ENCODE measurements at regions not wholly inside any gene's neighbourhood (a gene's known extent, or its start where the extent isn't known, plus 50 kb on each side); places are given as distances from the start of the nearest gene placed in this dataset.

DNA sequence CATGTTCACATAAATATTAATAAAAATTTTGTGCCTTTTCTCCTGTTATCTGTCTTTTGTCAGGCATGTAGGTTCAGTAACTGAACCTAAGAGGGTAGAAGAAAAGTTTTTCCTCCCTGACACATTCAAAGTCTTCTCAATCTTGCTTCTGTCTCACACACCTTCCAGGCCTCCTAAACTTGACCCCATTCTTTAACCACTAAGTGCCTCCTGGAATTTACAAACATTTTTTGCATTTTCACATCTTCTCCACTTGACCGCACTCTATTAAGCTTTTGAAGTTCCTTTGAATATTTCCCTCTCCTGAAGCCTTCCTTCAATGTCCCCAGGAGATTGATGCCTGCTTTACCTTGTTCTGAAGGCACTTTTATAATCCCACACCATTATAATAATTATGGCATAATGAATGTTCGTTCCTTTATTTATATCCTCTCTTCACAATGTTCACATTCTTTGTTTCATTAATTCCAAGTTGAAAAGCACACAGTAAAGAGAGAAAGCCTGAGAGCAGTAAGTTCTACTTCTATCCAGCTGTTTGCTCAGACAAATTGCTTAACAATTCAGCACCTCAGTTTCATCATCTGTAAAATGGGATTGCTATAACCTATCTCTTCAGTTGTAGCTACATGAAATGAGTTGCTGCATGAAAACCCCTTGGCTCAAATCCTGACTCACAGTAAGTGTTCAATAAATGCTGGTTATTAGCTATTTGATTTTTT lies 184.8 kb upstream of the KLHL29 start:
- H3K36me3 ChIP-seq, result no peaks in the 10 kb centered on the region
- no peak overlapping the region for H3K27ac ChIP-seq
- peaks cover 0 to 5% (median 0%) of the 10 kb centered on the region in 4 donors for H3K4me1 ChIP-seq
- H3K4me3 ChIP-seq, result no peak overlapping the region
- TF ChIP-seq, protein P1, sequence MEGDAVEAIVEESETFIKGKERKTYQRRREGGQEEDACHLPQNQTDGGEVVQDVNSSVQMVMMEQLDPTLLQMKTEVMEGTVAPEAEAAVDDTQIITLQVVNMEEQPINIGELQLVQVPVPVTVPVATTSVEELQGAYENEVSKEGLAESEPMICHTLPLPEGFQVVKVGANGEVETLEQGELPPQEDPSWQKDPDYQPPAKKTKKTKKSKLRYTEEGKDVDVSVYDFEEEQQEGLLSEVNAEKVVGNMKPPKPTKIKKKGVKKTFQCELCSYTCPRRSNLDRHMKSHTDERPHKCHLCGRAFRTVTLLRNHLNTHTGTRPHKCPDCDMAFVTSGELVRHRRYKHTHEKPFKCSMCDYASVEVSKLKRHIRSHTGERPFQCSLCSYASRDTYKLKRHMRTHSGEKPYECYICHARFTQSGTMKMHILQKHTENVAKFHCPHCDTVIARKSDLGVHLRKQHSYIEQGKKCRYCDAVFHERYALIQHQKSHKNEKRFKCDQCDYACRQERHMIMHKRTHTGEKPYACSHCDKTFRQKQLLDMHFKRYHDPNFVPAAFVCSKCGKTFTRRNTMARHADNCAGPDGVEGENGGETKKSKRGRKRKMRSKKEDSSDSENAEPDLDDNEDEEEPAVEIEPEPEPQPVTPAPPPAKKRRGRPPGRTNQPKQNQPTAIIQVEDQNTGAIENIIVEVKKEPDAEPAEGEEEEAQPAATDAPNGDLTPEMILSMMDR (IDR thresholded peaks at IDR 0.05), result no peak
- no peak for DNase-seq
- H3K9me3 ChIP-seq, result peaks cover 0 to 9% (median 8%) of the 10 kb centered on the region in 3 donors
- H3K27me3 ChIP-seq, result no peaks in the 10 kb centered on the region
- intact Hi-C loops (cut with DNase I; ENCODE audit: low total_unique reads), result no loop called here

DNA sequence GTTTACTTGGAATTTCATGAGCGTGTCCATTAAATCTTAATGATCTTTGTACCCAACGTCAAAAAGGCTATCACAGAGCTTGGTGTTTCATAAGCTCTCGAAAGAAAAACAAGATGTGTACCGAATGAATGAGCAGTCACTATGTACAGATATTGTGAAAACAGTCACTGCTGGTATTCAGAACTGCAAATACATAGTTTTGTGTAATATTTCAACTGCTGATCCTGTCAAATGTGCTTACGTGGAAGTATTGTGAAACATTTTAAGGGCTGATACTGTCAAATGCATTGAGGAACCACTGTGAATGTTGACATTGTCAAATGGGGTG lies 184.2 kb upstream of the KLHL29 start:
- intact Hi-C loops (cut with DNase I; ENCODE audit: low total_unique reads), result no loop called here
- peaks cover 0 to 9% (median 8%) of the 10 kb centered on the region in 3 donors for H3K9me3 ChIP-seq
- H3K4me1 ChIP-seq, result peaks cover 0 to 5% (median 0%) of the 10 kb centered on the region in 4 donors
- H3K36me3 ChIP-seq, result no peaks in the 10 kb centered on the region
- no peaks in the 10 kb centered on the region for H3K27me3 ChIP-seq
- TF ChIP-seq, protein P1 (IDR thresholded peaks at IDR 0.05), result no peak
- no peak for DNase-seq
- H3K27ac ChIP-seq, result no peak overlapping the region
- H3K4me3 ChIP-seq, result no peak overlapping the region

DNA sequence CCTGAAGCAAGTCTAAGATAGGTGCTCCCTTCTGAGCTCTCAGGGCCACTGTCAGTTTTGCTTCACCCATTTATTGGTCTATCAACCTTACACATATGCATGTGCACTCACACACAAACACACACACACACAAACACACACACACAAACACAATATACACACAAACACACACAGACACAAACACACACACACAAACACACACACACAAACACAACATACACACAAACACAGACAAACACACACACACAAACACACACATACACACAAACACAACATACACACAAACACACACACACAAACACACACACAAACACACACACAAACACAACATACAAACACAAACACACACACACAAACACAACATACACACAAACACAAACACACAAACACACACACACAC lies 181.6 kb upstream of the KLHL29 start:
- Histone ChIP-seq H3K4me1 (peaks cover 0 to 5% (median 0%) of the 10 kb centered on the region in 4 donors), H3K4me3 (no peak overlapping the region), H3K27me3 (no peaks in the 10 kb centered on the region), H3K9me3 (peaks cover 0 to 9% (median 8%) of the 10 kb centered on the region in 3 donors), H3K27ac (no peak overlapping the region), H3K36me3 (no peaks in the 10 kb centered on the region)
- no peak for DNase-seq
- TF ChIP-seq, protein P1 (IDR thresholded peaks at IDR 0.05), result no peak
- intact Hi-C loops (cut with DNase I; ENCODE audit: low total_unique reads), result no loop called here

DNA sequence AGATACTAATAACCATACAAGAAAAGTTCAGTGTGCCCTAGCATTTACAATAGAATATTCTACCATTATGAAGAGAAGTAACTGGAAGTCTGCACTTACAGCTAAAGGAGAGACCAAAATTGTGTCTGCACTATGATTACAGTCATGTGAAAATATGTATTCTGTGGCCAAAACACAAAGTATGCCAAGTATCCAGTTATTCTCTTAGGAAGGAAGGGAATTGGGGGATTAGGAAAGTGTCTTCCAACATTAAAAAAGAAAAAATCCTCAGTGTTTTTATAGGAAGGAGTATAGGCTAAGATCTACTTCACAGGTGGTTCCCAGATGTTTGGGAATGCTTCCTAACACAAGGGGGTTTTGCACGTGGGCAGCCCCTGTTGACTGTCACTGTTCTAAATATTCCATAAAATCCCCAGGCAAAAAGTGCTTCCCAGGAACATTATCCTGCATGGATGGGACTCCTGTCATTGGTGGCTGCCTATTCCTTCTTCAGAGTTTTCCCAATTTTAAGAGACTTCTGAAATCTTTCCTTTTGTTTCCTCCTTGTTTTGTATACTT lies 180.2 kb upstream of the KLHL29 start:
- Histone ChIP-seq H3K9me3 (peaks cover 0 to under 1% (median 0%) of the 10 kb centered on the region in 3 donors), H3K27ac (no peak overlapping the region), H3K36me3 (no peaks in the 10 kb centered on the region), H3K27me3 (no peaks in the 10 kb centered on the region), H3K4me1 (peaks cover 0 to 5% (median 0%) of the 10 kb centered on the region in 4 donors), H3K4me3 (no peak overlapping the region)
- TF ChIP-seq, protein P1 (IDR thresholded peaks at IDR 0.05), result no peak
- no peak for DNase-seq
- intact Hi-C loops (cut with DNase I; ENCODE audit: low total_unique reads), result no loop called here

DNA sequence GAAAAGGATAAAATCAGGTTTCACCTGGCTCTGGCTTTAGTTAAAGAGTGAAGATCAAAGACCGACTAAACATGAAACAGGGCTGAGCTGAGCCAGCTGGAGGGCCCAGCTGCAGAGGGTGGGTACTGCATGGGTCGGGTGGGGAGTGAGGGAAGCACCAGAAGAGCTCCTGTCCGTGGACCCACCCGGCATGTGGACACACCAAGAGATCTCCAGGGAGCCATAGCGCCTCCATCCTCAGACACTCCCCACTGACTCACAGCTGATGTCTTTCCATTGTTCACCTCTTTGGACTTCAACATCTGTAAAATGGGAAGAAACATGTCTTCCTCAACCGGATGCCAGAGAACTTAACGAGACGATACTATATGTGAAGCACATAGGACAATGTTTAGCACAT lies 178.3 kb upstream of the KLHL29 start:
- no peaks in the 10 kb centered on the region for H3K9me3 ChIP-seq
- no peak overlapping the region for H3K4me3 ChIP-seq
- intact Hi-C loops (cut with DNase I; ENCODE audit: low total_unique reads), result no loop called here
- H3K27ac ChIP-seq, result no peak overlapping the region
- no peak for DNase-seq
- peaks cover 0 to 5% (median 0%) of the 10 kb centered on the region in 4 donors for H3K4me1 ChIP-seq
- TF ChIP-seq, protein P1 (IDR thresholded peaks at IDR 0.05), result no peak
- no peaks in the 10 kb centered on the region for H3K36me3 ChIP-seq
- no peaks in the 10 kb centered on the region for H3K27me3 ChIP-seq
